A172 (cell line): ENCODE measurements at regions not wholly inside any gene's neighbourhood (a gene's known extent, or its start where the extent isn't known, plus 50 kb on each side); places are given as distances from the start of the nearest gene placed in this dataset.

Experiments used
- DNase-seq: peaks from one replicate; pipeline ENCODE4 v3.0.0-alpha.2; 2015; ENCODE audit warnings: low spot score

DNA sequence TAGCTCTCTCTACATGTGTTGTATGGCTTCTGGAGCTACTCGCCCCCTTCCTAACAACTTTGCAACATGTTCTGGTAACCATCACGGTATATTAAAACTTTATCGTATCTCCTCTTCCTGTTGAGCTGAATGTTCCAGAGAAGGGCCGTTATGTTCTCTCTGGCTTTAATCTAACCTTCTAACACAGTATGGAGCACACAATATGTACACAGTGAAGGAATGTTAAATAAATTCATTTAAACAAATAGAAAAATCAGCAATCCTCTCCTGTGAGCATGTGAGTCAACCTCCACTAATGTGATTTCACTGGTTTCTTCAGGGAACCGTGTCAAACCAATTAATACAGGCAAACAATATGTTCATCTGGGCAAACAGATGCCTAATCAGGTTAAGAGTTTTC lies 319.5 kb upstream of the OR4E1 start:
- no peak for DNase-seq

DNA sequence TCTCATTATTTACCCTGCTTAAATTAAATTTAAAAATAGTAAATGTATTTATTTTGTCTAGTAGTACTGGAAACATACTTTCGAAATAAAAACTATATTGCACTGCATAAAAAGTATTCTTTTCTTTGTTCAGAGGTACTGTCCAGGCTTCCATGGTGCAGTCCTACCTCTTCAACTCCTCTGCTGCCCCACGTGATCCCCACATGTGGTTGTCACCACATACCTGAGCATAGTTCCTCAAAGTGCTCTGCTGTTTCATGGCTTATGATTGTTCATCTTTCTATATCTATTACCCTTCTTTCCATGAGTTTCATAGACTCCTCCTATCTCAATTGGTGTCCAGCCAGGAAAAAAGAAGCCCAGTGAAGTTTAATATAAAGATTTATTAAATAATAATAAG lies 317.5 kb upstream of the OR4E1 start:
- no peak for DNase-seq

DNA sequence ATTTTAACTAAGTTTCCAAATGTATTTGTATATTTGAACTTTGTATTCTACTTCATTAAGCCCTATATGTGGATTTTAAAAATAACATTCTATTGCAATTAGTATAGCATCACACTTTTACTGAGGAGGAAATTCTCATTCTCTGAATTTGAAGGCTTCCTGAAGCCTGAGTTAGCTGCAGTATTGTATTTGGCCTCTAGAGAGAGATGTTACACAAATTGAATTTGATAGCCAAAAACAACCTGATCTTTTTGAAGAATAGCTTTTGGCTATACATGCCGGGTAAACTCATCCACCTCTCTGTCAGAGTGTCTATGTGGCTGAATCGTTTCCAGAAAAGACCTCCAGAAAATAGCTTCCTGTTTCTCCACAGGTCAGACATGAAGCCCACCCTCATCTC lies 316.5 kb upstream of the OR4E1 start:
- no peak for DNase-seq

DNA sequence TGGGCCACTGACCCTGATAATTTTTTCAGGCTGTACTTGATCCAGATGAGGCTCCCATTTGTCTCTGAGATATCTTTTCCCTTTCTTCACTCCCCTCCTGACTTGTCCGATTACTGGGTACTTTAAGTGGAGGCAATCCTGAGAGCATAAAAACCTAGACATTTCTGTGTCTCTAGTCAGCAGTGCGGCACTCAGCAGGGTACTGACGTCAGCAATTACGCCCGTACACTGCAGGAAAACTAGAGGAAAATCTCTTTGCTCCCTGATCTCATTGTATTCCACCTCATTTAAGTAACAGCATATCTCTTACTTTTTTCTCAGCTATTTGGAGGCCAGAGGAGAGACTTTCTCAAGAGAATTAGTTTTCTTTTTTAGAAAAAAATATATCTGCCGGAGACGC lies 315.5 kb upstream of the OR4E1 start:
- no peak for DNase-seq

DNA sequence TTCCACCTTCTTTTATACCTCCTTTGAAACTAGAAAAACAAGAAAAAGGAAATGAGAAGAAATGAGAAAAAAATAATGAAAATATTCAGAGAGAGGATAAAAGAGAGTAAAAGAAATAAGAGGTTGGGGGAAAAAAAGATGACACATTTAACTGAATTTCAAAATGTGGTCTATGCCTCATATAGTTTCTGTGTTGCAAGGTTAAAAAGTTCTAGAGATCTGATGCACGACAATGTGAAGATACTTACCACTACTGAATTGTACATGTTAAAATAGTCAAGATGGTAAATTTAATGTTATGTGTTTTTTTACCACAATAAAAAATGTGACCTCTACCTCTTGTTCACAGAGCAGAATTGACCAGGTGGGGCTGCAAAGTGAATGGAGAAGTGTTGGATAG lies 314.8 kb upstream of the OR4E1 start:
- no peak for DNase-seq

GRCh38 chr14:21987937-21988336 lies 314.3 kb upstream of the OR4E1 start:
- DNase-seq, result peak; percentile 3

GRCh38 chr14:21985081-21985480 lies 311.5 kb upstream of the OR4E1 start:
- no peak for DNase-seq

- DNase-seq, result no peak
These were observed 305.3 kb upstream of the OR4E1 start for GRCh38 chr14:21978999-21979314.

DNA sequence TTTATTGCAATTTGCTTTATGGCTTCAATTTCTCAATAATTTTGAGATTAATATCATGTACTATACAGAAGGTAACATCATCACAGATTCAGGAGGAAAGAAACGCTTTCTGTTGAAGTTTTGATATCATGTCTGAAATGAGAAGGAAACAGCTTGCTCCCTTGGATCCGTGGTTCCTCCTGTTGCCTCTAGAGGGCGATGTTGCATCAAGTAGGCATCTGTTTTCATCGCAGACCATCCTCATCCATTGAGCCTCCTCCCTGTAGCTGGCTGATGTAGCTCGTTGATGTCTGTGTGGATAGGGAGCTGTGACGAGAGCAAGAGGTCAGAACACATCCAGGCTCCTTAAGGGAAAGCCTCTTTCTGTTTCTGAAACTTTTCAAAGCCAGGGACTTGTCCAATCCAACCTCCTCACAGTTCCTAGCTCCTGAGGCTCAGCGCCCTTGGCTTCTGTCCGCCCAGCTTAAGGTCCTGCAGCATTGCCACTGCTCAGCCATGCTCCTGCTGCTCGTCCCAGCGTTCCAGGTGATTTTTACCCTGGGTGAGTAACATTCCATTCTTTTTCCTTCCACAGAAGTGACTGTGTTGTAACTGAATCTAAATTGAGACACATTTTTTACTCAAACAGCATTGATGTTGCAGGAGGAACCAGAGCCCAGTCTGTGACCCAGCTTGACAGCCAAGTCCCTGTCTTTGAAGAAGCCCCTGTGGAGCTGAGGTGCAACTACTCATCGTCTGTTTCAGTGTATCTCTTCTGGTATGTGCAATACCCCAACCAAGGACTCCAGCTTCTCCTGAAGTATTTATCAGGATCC lies 304.8 kb upstream of the OR4E1 start:
- peak; percentile 13 for DNase-seq

DNA sequence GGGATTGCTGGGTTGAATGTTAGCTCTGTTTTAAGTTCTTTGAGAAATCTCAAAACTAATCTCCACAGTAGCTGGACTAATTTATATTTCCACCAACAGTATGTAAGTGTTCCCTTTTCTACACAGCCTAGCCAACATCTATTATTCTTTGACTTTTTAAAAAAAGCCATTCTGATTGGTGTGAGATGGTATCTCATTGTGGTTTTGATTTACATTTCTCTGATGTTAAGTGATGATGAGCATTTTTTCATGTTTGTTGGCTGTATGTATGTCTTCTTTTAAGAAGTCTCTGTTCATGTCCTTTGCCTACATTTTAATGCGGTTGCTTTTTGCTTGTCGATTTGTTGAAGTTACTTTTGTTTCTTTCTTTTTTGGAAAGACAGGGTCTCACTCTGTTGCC lies 301.1 kb upstream of the OR4E1 start:
- no peak for DNase-seq

- DNase-seq, result no peak
These were observed 291.4 kb upstream of the OR4E1 start for GRCh38 chr14:21965042-21965441.

- DNase-seq, result no peak
These were observed 290.6 kb upstream of the OR4E1 start for GRCh38 chr14:21964180-21964579.

DNA sequence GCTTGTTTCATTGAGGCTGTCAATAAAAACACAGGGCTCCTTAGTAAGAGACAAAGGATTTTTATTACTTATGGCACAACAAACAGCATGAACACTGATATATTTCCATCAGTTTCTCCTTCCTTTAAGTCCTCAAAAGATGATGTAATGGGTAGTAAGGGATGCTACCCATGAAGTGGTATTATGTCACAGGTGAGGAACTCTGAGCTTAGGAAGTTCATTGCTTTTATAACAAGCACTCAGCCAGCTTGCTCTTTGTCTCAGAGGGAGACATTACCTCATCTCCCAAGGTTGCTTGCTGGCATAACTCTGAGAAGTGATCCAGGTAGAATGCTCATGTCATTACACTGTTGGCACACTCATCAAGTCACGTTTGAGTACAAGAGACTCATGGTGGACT lies 287.0 kb upstream of the OR4E1 start:
- no peak for DNase-seq

GRCh38 chr14:21941885-21942284 lies 268.3 kb upstream of the OR4E1 start:
- no peak for DNase-seq

DNA sequence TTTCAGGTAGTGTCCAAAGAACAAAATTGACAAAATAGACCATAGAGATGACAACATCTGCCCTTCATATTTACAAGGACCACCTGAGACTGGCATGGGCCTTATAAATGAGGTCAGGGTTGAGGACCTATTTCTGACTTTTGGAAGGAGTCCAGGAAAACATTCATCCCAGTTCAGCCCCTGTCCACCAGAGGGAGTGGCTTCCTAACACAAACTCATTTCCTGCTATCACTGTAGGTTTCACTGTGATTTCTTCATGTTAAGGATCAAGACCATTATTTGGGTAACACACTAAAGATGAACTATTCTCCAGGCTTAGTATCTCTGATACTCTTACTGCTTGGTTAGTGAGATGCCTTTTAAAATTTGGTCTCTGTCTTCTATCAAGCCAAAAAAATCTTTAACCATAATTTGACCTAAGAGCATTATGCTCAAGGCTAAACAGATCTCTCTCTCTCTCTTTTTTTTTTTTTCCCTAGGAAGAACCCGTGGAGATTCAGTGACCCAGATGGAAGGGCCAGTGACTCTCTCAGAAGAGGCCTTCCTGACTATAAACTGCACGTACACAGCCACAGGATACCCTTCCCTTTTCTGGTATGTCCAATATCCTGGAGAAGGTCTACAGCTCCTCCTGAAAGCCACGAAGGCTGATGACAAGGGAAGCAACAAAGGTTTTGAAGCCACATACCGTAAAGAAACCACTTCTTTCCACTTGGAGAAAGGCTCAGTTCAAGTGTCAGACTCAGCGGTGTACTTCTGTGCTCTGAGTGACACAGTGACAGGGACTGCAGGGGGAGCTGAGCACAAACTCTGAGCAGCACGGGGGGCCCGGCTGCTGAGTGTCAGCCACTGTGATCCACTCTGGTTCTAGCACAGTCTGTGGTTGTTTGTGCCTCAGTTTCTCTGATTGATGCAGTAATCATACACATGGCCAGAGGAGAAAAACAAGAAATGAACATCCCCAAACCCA lies 267.6 kb upstream of the OR4E1 start:
- DNase-seq, result no peak

DNA sequence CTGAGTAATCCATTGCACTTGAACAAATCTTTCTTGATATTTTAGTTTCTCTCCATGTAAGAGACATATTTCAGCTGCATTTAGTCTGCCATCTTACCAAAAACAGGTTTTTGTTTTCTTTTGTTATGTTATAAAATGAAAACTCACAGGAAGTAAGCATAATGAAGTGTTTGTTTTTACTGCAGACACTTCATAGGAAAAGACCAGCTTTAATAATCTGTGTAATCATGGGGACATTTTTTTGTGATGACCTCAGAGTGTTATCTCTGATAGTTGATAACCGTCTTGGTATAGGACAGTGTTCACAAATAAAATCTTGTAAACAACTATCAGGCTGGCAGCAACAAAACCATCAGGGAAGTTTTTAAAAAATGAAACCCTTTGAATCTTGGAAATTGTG lies 266.2 kb upstream of the OR4E1 start:
- no peak for DNase-seq

DNA sequence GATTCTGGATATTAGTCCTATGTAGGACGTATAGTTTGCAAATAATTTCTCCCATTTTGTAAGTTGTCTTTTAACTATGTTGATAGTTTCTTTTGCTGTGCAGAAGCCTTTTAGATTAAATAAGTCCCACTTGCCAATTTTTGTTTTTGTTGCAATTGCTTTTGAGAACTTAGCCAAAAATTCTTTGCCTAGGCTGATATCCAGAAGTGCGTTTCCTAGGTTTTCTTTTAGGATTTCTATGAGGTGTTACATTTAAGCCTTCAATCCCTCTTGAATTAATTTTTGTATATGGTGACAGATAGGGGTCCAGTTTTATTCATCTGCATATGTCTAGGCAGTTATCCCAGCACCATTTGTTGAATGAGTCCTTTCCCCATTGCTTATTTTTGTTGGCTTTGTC lies 264.4 kb upstream of the OR4E1 start:
- DNase-seq, result no peak

DNA sequence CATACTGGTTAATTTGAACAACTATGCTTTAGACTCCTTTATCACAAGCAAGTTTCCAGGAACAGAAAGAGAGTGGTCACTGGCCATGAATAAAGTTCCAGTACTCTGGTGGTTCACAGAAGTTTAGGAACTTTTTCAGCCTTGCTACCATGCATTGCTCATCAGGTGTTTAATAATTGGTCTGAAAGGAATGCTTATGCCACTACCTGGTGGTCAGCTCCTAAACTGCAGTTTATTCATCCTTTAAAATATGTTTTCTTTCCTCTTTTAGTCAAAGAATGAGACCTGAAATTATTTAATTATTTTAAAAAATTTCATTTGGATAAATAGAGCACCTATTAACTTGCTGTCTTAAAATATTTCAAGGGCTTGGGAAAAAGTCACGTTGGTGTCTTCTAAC lies 260.1 kb upstream of the OR4E1 start:
- no peak for DNase-seq

DNA sequence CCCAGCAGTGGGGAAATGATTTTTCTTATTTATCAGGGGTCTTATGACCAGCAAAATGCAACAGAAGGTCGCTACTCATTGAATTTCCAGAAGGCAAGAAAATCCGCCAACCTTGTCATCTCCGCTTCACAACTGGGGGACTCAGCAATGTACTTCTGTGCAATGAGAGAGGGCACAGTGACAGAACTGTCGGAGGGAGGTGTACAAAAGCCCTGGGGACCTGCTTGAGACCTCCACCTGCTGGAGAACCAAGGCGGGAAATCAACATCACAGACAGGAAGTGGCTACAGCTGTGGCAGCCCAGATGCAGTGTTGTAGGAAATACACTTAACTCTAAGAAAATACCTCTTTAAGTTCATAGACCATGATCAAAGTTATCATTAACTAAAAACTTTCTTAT lies 250.9 kb upstream of the OR4E1 start:
- DNase-seq, result no peak

GRCh38 chr14:21923820-21924219 lies 250.2 kb upstream of the OR4E1 start:
- no peak for DNase-seq

GRCh38 chr14:21921453-21921852 lies 247.8 kb upstream of the OR4E1 start:
- no peak for DNase-seq

DNA sequence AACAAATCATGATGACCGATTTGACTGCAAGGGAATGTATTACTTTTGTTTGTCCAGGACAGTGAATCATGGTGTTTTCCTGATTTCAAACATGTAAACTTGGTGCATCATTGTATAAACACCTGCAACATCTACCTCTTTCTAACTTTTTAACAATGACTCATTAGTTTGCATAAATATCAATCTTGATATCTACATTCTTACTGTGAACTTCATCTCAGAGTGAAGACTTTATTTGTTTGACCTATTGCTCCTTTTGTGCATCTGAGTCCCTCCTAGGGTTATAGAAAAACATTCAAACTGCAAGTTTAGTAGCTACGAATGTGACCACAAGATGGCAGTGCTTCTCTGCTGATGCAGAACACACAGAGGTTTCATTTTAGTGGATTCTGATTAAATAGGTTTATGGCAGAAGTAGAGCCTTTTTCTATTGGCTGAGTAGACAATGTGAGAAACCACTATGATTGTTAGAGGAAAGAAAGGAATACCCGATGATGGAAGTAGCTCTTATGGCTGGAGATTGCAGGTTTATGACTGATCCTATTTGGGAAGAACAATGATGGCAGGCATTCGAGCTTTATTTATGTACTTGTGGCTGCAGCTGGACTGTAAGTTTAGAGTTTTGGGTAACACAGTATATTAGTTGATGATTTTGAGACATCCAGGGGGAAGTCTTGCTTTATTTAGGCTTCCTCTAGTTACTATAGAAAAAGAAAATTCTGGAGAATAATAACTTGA lies 244.2 kb upstream of the OR4E1 start:
- peak; percentile 23 for DNase-seq

GRCh38 chr14:21915826-21916225 lies 242.2 kb upstream of the OR4E1 start:
- no peak for DNase-seq
